Trophoblast cell (in vitro differentiated cells and primary cell): ENCODE measurements at regions not wholly inside any gene's neighbourhood (a gene's known extent, or its start where the extent isn't known, plus 50 kb on each side); places are given as distances from the start of the nearest gene placed in this dataset.

Experiments
- DNase-seq, 2 donors: peaks; one replicate each; pipeline ENCODE4 v3.0.0-alpha.2; 2016
- H2AFZ ChIP-seq: 2 replicates; pipeline ENCODE4 v1.6.1; 2013; ENCODE audit warnings: low read length, moderate library complexity, mild to moderate bottlenecking; ENCODE audit not compliant: insufficient read depth, poor library complexity
- H2AK5ac ChIP-seq: 2 replicates; pipeline ENCODE4 v1.6.1; 2013; ENCODE audit warnings: mild to moderate bottlenecking, low read length
- H2BK120ac ChIP-seq: 2 replicates; pipeline ENCODE4 v1.6.1; 2013; ENCODE audit warnings: low read length, mild to moderate bottlenecking, moderate library complexity; ENCODE audit not compliant: insufficient read depth, poor library complexity
- H2BK12ac ChIP-seq: 2 replicates; pipeline ENCODE4 v1.6.1; 2013; ENCODE audit warnings: mild to moderate bottlenecking, low read length, moderate library complexity
- H2BK5ac ChIP-seq: 2 replicates; pipeline ENCODE4 v1.6.1; 2013; ENCODE audit warnings: low read length, low read depth, moderate library complexity, mild to moderate bottlenecking; ENCODE audit not compliant: poor library complexity
- H3K14ac ChIP-seq: 2 replicates; pipeline ENCODE4 v1.6.1; 2013; ENCODE audit warnings: mild to moderate bottlenecking, low read length
- H3K18ac ChIP-seq: 2 replicates; pipeline ENCODE4 v1.6.1; 2013; ENCODE audit warnings: mild to moderate bottlenecking, low read length
- H3K23ac ChIP-seq: 2 replicates; pipeline ENCODE4 v1.6.1; 2013; ENCODE audit warnings: low read length
- H3K27ac ChIP-seq: 2 replicates; pipeline ENCODE4 v1.5.1; 2013; ENCODE audit warnings: low read depth, mild to moderate bottlenecking, inconsistent platforms, low read length, moderate library complexity
- H3K27me3 ChIP-seq: 2 replicates; pipeline ENCODE4 v1.6.1; 2013; ENCODE audit warnings: inconsistent platforms, mild to moderate bottlenecking, low read length, moderate library complexity; ENCODE audit not compliant: insufficient read depth
- H3K36me3 ChIP-seq, 2 experiments: 1 replicate in 1 of 2; 2 replicates in 1 of 2; pipeline ENCODE4 v1.6.1; 2013; ENCODE audit warnings: low read length in 2 of 2, mild to moderate bottlenecking in 2 of 2, moderate library complexity in 1 of 2; ENCODE audit not compliant: insufficient read depth in 2 of 2, control insufficient read depth in 1 of 2
- H3K4ac ChIP-seq: 2 replicates; pipeline ENCODE4 v1.6.1; 2013; ENCODE audit warnings: low read depth, mild to moderate bottlenecking, low read length, moderate library complexity
- H3K4me1 ChIP-seq, 2 experiments: 1 replicate in 1 of 2; 2 replicates in 1 of 2; pipeline ENCODE4 v1.6.1; 2013; ENCODE audit warnings: low read length in 2 of 2, mild to moderate bottlenecking in 2 of 2, moderate library complexity in 1 of 2; ENCODE audit not compliant: insufficient read depth in 2 of 2, control insufficient read depth in 1 of 2
- H3K4me2 ChIP-seq: 2 replicates; pipeline ENCODE4 v1.6.1; 2013; ENCODE audit warnings: inconsistent platforms, mild to moderate bottlenecking, low read length, moderate library complexity
- H3K4me3 ChIP-seq: 2 replicates; pipeline ENCODE4 v1.5.1; 2013; ENCODE audit warnings: mild to moderate bottlenecking, low read depth, low read length, inconsistent platforms
- H3K79me1 ChIP-seq: one replicate; pipeline ENCODE4 v1.6.1; 2013; ENCODE audit warnings: low read length
- H3K79me2 ChIP-seq: 2 replicates; pipeline ENCODE4 v1.6.1; 2013; ENCODE audit warnings: low read length, mild to moderate bottlenecking; ENCODE audit not compliant: control insufficient read depth, insufficient read depth, poor library complexity
- H3K9ac ChIP-seq: 2 replicates; pipeline ENCODE4 v1.6.1; 2013; ENCODE audit warnings: mild to moderate bottlenecking, low read length
- H3K9me3 ChIP-seq: 2 replicates; pipeline ENCODE4 v1.6.1; 2013; ENCODE audit warnings: low read depth, mild to moderate bottlenecking, control low read depth, inconsistent platforms, low read length; ENCODE audit not compliant: insufficient read depth
- H4K12ac ChIP-seq: 2 replicates; pipeline ENCODE4 v1.6.1; 2013; ENCODE audit warnings: low read depth, mild to moderate bottlenecking, low read length, moderate library complexity
- H4K8ac ChIP-seq: 2 replicates; pipeline ENCODE4 v1.6.1; 2013; ENCODE audit warnings: low read depth, mild to moderate bottlenecking, low read length, moderate library complexity
- H4K91ac ChIP-seq: one replicate; pipeline ENCODE4 v1.6.1; 2013; ENCODE audit warnings: low read depth, mild to moderate bottlenecking, low read length, moderate library complexity
- WGBS: extraction: QIAGEN DNeasy Blood & Tissue Kit; methylation state at CpG from one replicate; pipeline ENCODE4 v1.1.7; 2013; ENCODE audit warnings: missing lambda C conversion rate; ENCODE audit not compliant: insufficient read length, insufficient coverage; ENCODE audit errors: extremely low coverage; 5-methylcytosine and 5-hydroxymethylcytosine counted together

DNA sequence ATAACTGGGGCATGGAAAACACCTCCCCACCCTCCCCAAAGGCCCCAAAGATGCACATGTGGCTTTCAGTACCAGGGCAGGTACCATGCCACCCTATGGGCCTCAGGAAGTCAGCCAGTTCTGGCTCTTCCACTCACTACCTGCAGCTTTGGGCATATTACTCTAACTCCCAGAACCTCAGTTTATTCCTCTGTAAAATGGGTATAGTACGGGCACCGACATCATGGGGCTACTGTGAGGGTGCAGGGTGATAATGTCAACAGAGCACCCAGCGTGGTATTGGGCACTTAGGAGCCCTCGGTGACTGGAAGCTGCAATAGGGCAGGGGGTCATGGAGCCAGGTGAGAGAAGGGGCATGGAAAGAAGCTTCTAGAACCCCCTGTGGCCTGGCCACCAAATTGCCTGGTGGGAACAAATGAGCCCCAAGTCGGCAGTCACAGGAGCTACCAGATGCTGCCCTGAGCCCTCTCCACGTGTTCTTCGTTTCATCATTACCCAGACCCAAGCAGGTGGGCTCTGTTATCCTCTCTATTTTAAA, 512.1 kb downstream of the SHQ1 start:
- DNase-seq = no peak
- Histone ChIP-seq H3K18ac (no peak overlapping the region), H3K27me3 (no peaks in the 10 kb centered on the region), H2BK120ac (no peak overlapping the region), H3K9ac (no peak overlapping the region), H3K4ac (no peak overlapping the region), H4K12ac (no peak overlapping the region), H3K9me3 (peaks cover 14% of the 10 kb centered on the region), H3K79me1 (peaks cover 5% of the 10 kb centered on the region), H2AFZ (no peak overlapping the region), H3K4me3 (no peak overlapping the region), H3K14ac (no peak overlapping the region), H3K4me2 (no peak overlapping the region), H3K23ac (no peak overlapping the region), H2AK5ac (no peak overlapping the region), H3K4me1 (peaks cover 15 to 20% of the 10 kb centered on the region in 2 experiments), H2BK5ac (no peak overlapping the region), H3K27ac (no peak overlapping the region), H2BK12ac (no peak overlapping the region), H4K8ac (no peak overlapping the region), H3K79me2 (peaks cover 4% of the 10 kb centered on the region), H4K91ac (no peak overlapping the region), H3K36me3 (no peaks in the 10 kb centered on the region)
- no CpG with 5 or more reads among the region's 7 CpGs for WGBS

DNA sequence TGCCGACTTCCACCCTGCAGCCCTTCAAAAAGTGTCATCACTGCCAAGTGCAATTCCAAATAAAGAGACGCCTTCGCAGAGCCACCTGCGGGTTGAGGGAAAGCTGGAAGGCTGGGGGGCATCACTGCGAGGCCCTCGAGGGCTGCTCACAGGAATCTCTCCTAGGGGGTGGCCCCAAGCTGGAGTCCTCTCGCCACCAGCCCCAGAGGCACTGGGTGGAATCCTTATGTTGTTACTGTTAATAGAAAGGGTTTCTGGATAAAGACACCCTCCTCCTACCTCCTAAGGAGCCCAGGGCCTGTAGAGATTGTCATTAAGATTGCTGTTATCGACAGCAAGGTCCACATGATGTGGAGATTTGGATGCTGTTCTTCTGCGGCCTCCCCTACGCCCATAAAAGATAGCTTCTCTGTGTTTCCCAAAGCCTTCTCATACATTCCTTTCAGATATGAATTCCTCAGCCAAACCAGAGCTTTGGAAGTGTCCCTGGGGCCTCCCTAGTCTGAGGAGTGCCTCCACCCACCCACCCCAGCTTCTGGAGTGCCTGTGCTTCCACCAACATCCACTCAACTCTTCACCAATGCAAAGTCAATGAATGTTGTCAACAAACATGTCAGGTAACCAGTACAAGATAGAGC, 512.7 kb downstream of the SHQ1 start:
- Histone ChIP-seq H3K9me3 (peaks cover 14% of the 10 kb centered on the region), H2BK12ac (no peak overlapping the region), H3K36me3 (no peaks in the 10 kb centered on the region), H3K27me3 (no peaks in the 10 kb centered on the region), H3K4me3 (no peak overlapping the region), H2AFZ (no peak overlapping the region), H3K18ac (no peak overlapping the region), H3K23ac (no peak overlapping the region), H2BK5ac (no peak overlapping the region), H3K79me2 (peaks cover 4% of the 10 kb centered on the region), H2BK120ac (no peak overlapping the region), H3K14ac (no peak overlapping the region), H3K27ac (no peak overlapping the region), H2AK5ac (no peak overlapping the region), H4K91ac (no peak overlapping the region), H3K4ac (no peak overlapping the region), H3K4me2 (no peak overlapping the region), H4K12ac (no peak overlapping the region), H3K4me1 (peaks cover 15 to 20% of the 10 kb centered on the region in 2 experiments), H4K8ac (no peak overlapping the region), H3K9ac (no peak overlapping the region), H3K79me1 (peaks cover 5% of the 10 kb centered on the region)
- DNase-seq = no peak
- no CpG with 5 or more reads among the region's 10 CpGs for whole genome bisulfite sequencing

DNA sequence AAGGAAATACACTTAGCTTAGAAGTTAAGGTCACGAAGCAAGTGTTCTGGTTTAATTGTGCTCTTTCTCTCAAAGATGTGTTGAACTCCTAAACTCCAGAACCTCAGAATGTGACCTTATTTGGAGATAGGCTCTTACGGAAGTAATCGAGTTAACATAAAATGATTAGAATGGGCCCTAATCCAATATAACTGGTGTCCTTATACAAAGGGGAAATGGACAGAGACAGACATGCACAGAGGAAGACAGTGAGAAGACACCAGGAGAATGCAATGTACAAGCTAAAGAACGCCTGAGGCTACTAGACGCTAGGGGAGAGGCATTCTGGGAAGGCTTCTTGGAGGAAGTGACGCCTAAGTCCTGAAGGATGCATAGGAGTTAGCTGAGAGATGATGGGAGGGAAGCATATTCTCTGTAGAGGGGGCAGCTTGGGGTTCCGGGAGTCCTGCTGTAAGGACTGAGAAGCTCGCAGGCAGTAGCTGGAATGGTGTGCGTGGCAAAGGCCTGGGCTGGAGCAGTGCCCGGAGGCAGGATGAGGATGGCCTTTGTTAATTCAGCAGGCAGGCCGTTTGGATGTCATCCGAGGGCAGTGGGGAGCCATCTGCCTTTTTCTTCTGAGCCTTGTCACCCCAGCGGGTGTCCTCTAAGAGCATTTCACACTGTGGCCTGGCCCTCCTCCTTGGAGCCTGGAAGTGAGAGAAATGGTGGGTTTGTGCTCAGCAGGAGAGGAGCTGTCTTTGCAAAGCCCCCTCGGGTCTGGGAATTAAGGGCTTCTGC, 513.4 kb downstream of the SHQ1 start:
- no peak overlapping the region for H4K12ac ChIP-seq
- no peak overlapping the region for H3K14ac ChIP-seq
- no peak overlapping the region for H2BK120ac ChIP-seq
- H2AFZ ChIP-seq = no peak overlapping the region
- H2AK5ac ChIP-seq = no peak overlapping the region
- no peaks in the 10 kb centered on the region for H3K36me3 ChIP-seq
- H3K79me1 ChIP-seq = peaks cover 5% of the 10 kb centered on the region
- no peak overlapping the region for H2BK12ac ChIP-seq
- H3K18ac ChIP-seq = no peak overlapping the region
- no peak overlapping the region for H4K91ac ChIP-seq
- no peak overlapping the region for H3K4ac ChIP-seq
- no peak overlapping the region for H2BK5ac ChIP-seq
- H3K4me1 ChIP-seq = peaks cover 15 to 20% of the 10 kb centered on the region in 2 experiments
- H3K4me3 ChIP-seq = no peak overlapping the region
- H3K9ac ChIP-seq = no peak overlapping the region
- no peak overlapping the region for H4K8ac ChIP-seq
- no peak overlapping the region for H3K27ac ChIP-seq
- H3K27me3 ChIP-seq = no peaks in the 10 kb centered on the region
- H3K23ac ChIP-seq = no peak overlapping the region
- no peak for DNase-seq
- H3K9me3 ChIP-seq = peaks cover 14% of the 10 kb centered on the region
- no CpG with 5 or more reads among the region's 14 CpGs for WGBS
- no peak overlapping the region for H3K4me2 ChIP-seq
- H3K79me2 ChIP-seq = peaks cover 4% of the 10 kb centered on the region

DNA sequence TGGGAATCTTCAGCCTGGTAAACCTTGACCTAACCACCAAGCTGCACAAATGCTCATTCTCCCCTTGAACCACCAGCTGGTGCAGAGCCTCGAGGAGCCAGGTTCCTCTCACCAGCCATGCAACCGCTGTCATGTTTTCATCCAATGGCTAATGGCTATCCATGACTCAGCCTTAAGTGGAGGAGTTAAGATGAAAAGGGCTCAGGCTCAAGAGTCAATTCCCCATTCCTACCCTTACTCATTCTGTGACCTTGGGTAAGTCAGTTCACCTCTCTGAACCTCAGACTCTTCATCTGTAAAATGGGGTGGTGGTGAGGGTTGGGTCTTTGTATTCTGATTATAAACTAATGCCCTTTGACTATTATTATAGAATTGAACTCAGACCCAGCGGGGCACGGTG, 515.6 kb downstream of the SHQ1 start:
- H3K79me1 ChIP-seq = no peaks in the 10 kb centered on the region
- H3K9ac ChIP-seq = no peak overlapping the region
- no peak overlapping the region for H3K14ac ChIP-seq
- H3K27me3 ChIP-seq = no peaks in the 10 kb centered on the region
- H3K79me2 ChIP-seq = no peaks in the 10 kb centered on the region
- no peak overlapping the region for H3K4me2 ChIP-seq
- no peak overlapping the region for H2AK5ac ChIP-seq
- H3K4me3 ChIP-seq = no peak overlapping the region
- H3K18ac ChIP-seq = no peak overlapping the region
- H3K27ac ChIP-seq = no peak overlapping the region
- no peak overlapping the region for H2BK120ac ChIP-seq
- H2BK5ac ChIP-seq = no peak overlapping the region
- no peak overlapping the region for H4K91ac ChIP-seq
- no peaks in the 10 kb centered on the region for H3K36me3 ChIP-seq
- H4K8ac ChIP-seq = no peak overlapping the region
- no CpG with 5 or more reads among the region's 4 CpGs for WGBS
- H3K23ac ChIP-seq = no peak overlapping the region
- H2BK12ac ChIP-seq = no peak overlapping the region
- H3K4me1 ChIP-seq = peaks cover 0 to 5% of the 10 kb centered on the region in 2 experiments
- H3K9me3 ChIP-seq = peaks cover 4% of the 10 kb centered on the region
- no peak overlapping the region for H3K4ac ChIP-seq
- H4K12ac ChIP-seq = no peak overlapping the region
- no peak overlapping the region for H2AFZ ChIP-seq
- no peak for DNase-seq
